ENCODE measurements at regions not wholly inside any gene's neighbourhood (a gene's known extent, or its start where the extent isn't known, plus 50 kb on each side); places are given as distances from the start of the nearest gene placed in this dataset.

- no peak for TF ChIP-seq EZH2 (IDR thresholded peaks at IDR 0.05)
- TF ChIP-seq POLR2AphosphoS5 (IDR thresholded peaks at IDR 0.05; ENCODE audit: borderline replicate concordance, low read depth, low read length), result no peak
- no peak for TF ChIP-seq FOXP2 (optimal IDR thresholded peaks at IDR 0.05; ENCODE audit: control extremely low read depth, extremely low read length, insufficient read depth)
Observed at GRCh38 chr6:115733426-115733825, 327.3 kb downstream of the FRK start.

Measured in SK-N-MC (cell line).